Spleen (tissue), 11 donors: ENCODE measurements at regions not wholly inside any gene's neighbourhood (a gene's known extent, or its start where the extent isn't known, plus 50 kb on each side); places are given as distances from the start of the nearest gene placed in this dataset.

Experiments used
- DNase-seq: peaks from one replicate; pipeline ENCODE4 v3.0.0-alpha.2; 2020
- H3K27ac ChIP-seq, 8 donors: fragments of 200-600 bp; sonication (generic) in 7 of 8; 1 replicate in 4 of 8; 2 replicates in 4 of 8; pipeline versions ENCODE4 v1.5.0 to v1.8.0; 2016 to 2021; ENCODE audit warnings: inconsistent platforms in 4 of 8, mild to moderate bottlenecking in 4 of 8, moderate library complexity in 1 of 8
- H3K27me3 ChIP-seq, 7 donors: fragments of 200-600 bp; sonication (generic) in 6 of 7; replicated peaks in 1 of 7; 1 replicate in 4 of 7; 2 replicates in 3 of 7; pipeline versions ENCODE4 v1.5.0 to v1.8.0; 2016 to 2021; ENCODE audit warnings: inconsistent platforms in 3 of 7, mild to moderate bottlenecking in 1 of 7
- H3K36me3 ChIP-seq, 6 donors: fragments of 200-600 bp; sonication (generic) in 5 of 6; 1 replicate in 4 of 6; 2 replicates in 2 of 6; pipeline versions ENCODE4 v1.5.0 to v1.8.0; 2016 to 2021; ENCODE audit warnings: inconsistent platforms in 2 of 6
- H3K4me1 ChIP-seq, 6 donors: fragments of 200-600 bp; sonication (generic) in 5 of 6; 1 replicate in 3 of 6; 2 replicates in 3 of 6; pipeline versions ENCODE4 v1.5.0 to v1.8.0; 2016 to 2021; ENCODE audit warnings: inconsistent platforms in 3 of 6
- H3K4me3 ChIP-seq, 8 donors: fragments of 200-600 bp; sonication (generic) in 7 of 8; 1 replicate in 4 of 8; 2 replicates in 4 of 8; pipeline versions ENCODE4 v1.5.0 to v1.8.0; 2016 to 2021; ENCODE audit warnings: inconsistent platforms in 4 of 8, mild to moderate bottlenecking in 4 of 8, moderate library complexity in 2 of 8
- H3K9me3 ChIP-seq, 8 donors: fragments of 200-600 bp; sonication (generic) in 7 of 8; 1 replicate in 4 of 8; 2 replicates in 4 of 8; pipeline versions ENCODE4 v1.5.0 to v1.8.0; 2016 to 2021; ENCODE audit warnings: inconsistent platforms in 4 of 8
- CTCF ChIP-seq, 11 experiments: fragments of 200-600 bp in 7 of 11; fragments of 450-650 bp in 4 of 11; sonication (generic) in 4 of 11; IDR thresholded peaks in 8 of 11; conservative IDR thresholded peaks in 3 of 11; 1 replicate in 7 of 11; 2 replicates in 4 of 11; pipeline versions ENCODE4 v1.4.0 to v1.8.0; 2016 to 2021; ENCODE audit warnings: antibody characterized with exemption in 11 of 11, inconsistent platforms in 4 of 11, mild to moderate bottlenecking in 1 of 11
- POLR2A ChIP-seq, 3 donors: fragments of 450-650 bp; IDR thresholded peaks; one replicate each; pipeline ENCODE4 v1.5.1; 2017; ENCODE audit warnings: antibody characterized with exemption in 3 of 3, mild to moderate bottlenecking in 1 of 3
- POLR2AphosphoS5 ChIP-seq, 3 donors: sonication (generic); formaldehyde crosslinking; IDR thresholded peaks; one replicate each; pipeline ENCODE4 v1.5.1; 2017; ENCODE audit warnings: antibody characterized with exemption in 3 of 3
- whole genome bisulfite sequencing, 5 donors: extraction: QIAGEN DNeasy Blood & Tissue Kit in 3 of 5; methylation state at CpG; one replicate each; pipeline versions ENCODE4 v1.1.5 to v1.1.7; 2013 to 2018; 5-methylcytosine and 5-hydroxymethylcytosine counted together
- intact Hi-C: fragments of 100-400 bp; cut with DNase I; formaldehyde crosslinking; loops from one replicate; pipeline ENCODE4 v1.15.0; 2023; ENCODE audit warnings: low total_unique reads
- donor health status: healthy with polysubstance abuse.
- donor health status: DM: no; HTN: no; CAD: no; lungs with moderate emphysema.
- donor health status: DM: no; HTN: no; CAD: no.
- donor health status: Bipolar disorder and iron deficiency.
- donor health status: healthy.
- donor health status: DM: no; HTN: no; CAD: no.
- donor health status: DM: yes; HTN: yes; CAD: no.

DNA sequence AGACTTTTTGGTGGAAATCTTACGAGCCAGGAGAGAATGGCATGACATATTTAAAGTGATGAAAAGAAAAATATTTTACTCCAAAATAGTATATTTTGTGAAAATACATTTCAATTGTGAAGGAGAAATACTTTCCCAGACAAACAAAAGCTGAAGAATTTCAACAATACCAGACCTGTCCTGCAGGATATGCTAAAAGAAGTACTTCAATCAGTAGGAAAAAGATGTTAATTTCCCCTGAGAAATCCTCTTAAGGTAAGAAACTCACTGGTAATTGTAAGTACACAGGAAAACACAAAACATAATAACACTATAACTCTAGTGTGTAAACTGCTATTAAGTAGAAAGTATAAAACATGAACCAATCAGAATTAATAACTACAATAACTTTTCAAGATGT is 341.8 kb upstream of the GJE1 start:
- Histone ChIP-seq H3K4me3 (no peak overlapping the region), H3K4me1 (no peaks in the 10 kb centered on the region), H3K27me3 (no peaks in the 10 kb centered on the region), H3K27ac (no peak overlapping the region), H3K9me3 (peaks cover 0 to 5% (median 0%) of the 10 kb centered on the region in 8 donors), H3K36me3 (no peaks in the 10 kb centered on the region)
- intact Hi-C loops = no loop called here
- WGBS, 5 donors = 63 to 89% (median 79%) methylated on average over 1 of the region's 1 CpG
- DNase-seq = no peak
- TF ChIP-seq POLR2AphosphoS5 (IDR thresholded peaks at IDR 0.05) (no peak), CTCF (IDR thresholded peaks at IDR 0.05 in 8 of 11, conservative IDR thresholded peaks at IDR 0.05 in 3 of 11) (no peak), POLR2A (IDR thresholded peaks at IDR 0.05) (no peak)

DNA sequence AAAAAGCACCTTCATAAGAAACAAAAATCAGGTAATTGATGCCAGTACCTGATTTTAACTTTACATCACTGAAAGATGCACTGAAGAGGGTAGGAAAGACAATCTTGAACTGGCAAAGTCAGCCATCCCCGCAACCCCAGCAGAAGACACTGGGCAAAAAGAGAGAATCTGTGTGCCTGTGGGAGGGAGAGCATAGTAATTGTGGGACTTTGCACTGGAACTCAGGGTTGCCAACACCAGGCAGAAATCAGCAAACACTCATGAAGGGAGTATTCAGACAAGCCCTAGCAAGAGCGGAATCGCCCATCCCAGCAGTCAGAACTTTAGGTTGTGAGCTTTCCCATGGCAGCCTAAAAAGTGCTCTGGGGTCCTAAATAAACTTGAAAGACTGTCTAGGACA is 344.6 kb upstream of the GJE1 start:
- Histone ChIP-seq H3K4me3 (no peak overlapping the region), H3K27me3 (no peaks in the 10 kb centered on the region), H3K36me3 (no peaks in the 10 kb centered on the region), H3K27ac (no peak overlapping the region), H3K9me3 (peaks cover 0 to 5% (median 0%) of the 10 kb centered on the region in 8 donors), H3K4me1 (no peaks in the 10 kb centered on the region)
- no peak for DNase-seq
- TF ChIP-seq CTCF (IDR thresholded peaks at IDR 0.05 in 8 of 11, conservative IDR thresholded peaks at IDR 0.05 in 3 of 11) = no peak
- TF ChIP-seq POLR2A (IDR thresholded peaks at IDR 0.05) = no peak
- no peak for TF ChIP-seq POLR2AphosphoS5 (IDR thresholded peaks at IDR 0.05)
- WGBS, 5 donors = 75 to 97% (median 92%) methylated on average over 3 of the region's 3 CpGs
- intact Hi-C loops = no loop called here

- 87 to 95% (median 92%) methylated on average over 2 of the region's 2 CpGs for WGBS, 5 donors
- intact Hi-C loops = no loop called here
Observed at GRCh38 chr6:141783585-141783984, 349.1 kb upstream of the GJE1 start.

GRCh38 chr6:141780296-141780695 is 352.4 kb upstream of the GJE1 start:
- Histone ChIP-seq H3K27ac (no peak overlapping the region), H3K9me3 (no peaks in the 10 kb centered on the region), H3K4me3 (no peak overlapping the region), H3K4me1 (no peaks in the 10 kb centered on the region), H3K36me3 (no peaks in the 10 kb centered on the region), H3K27me3 (no peaks in the 10 kb centered on the region)
- intact Hi-C loops = no loop called here
- WGBS, 5 donors = 60 to 70% (median 62%) methylated on average over 4 of the region's 4 CpGs
- DNase-seq = no peak
- TF ChIP-seq CTCF (IDR thresholded peaks at IDR 0.05 in 8 of 11, conservative IDR thresholded peaks at IDR 0.05 in 3 of 11) = no peak
- TF ChIP-seq POLR2AphosphoS5 (IDR thresholded peaks at IDR 0.05) = no peak
- no peak for TF ChIP-seq POLR2A (IDR thresholded peaks at IDR 0.05)

More at GRCh38 chr6:141783585-141783984, 349.1 kb upstream of the GJE1 start:
- TF ChIP-seq POLR2AphosphoS5 (IDR thresholded peaks at IDR 0.05) (no peak), CTCF (IDR thresholded peaks at IDR 0.05 in 8 of 11, conservative IDR thresholded peaks at IDR 0.05 in 3 of 11) (no peak), POLR2A (IDR thresholded peaks at IDR 0.05) (no peak)
- no peak overlapping the region for H3K4me3 ChIP-seq
- H3K36me3 ChIP-seq = no peaks in the 10 kb centered on the region
- H3K4me1 ChIP-seq = no peaks in the 10 kb centered on the region
- no peak for DNase-seq
- H3K27ac ChIP-seq = no peak overlapping the region
- H3K9me3 ChIP-seq = no peaks in the 10 kb centered on the region
- no peaks in the 10 kb centered on the region for H3K27me3 ChIP-seq
